Stomach (tissue), 8 donors: ENCODE measurements at regions not wholly inside any gene's neighbourhood (a gene's known extent, or its start where the extent isn't known, plus 50 kb on each side); places are given as distances from the start of the nearest gene placed in this dataset.

Source experiments
- DNase-seq, 2 donors: peaks; one replicate each; pipeline versions ENCODE4 v3.0.0 to v3.0.0-alpha.2; 2013 to 2019
- H3K27ac ChIP-seq, 5 donors: fragments of 200-600 bp in 4 of 5; sonication (generic) in 4 of 5; one replicate each; pipeline ENCODE4 v1.5.1; 2013 to 2019; ENCODE audit warnings: mild to moderate bottlenecking in 1 of 5, moderate library complexity in 1 of 5
- H3K27me3 ChIP-seq, 3 donors: fragments of 200-600 bp; sonication (generic); one replicate each; pipeline ENCODE4 v1.5.1; 2017 to 2019; ENCODE audit warnings: mixed run types in 1 of 3
- H3K36me3 ChIP-seq, 4 donors: fragments of 200-600 bp; sonication (generic); 1 replicate in 3 of 4; 2 replicates in 1 of 4; pipeline ENCODE4 v1.5.1; 2016 to 2019
- H3K4me1 ChIP-seq, 4 donors: fragments of 200-600 bp; sonication (generic); one replicate each; pipeline ENCODE4 v1.5.1; 2016 to 2019
- H3K4me3 ChIP-seq, 4 donors: fragments of 200-600 bp; sonication (generic) in 3 of 4; one replicate each; pipeline ENCODE4 v1.5.1; 2016 to 2019; ENCODE audit warnings: mild to moderate bottlenecking in 1 of 4
- H3K9me3 ChIP-seq, 4 donors: fragments of 200-600 bp; sonication (generic); one replicate each; pipeline ENCODE4 v1.5.1; 2016 to 2019
- CTCF ChIP-seq, 7 experiments: fragments of 450-650 bp in 4 of 7; fragments of 200-600 bp in 3 of 7; sonication (generic) in 3 of 7; IDR thresholded peaks; one replicate each; pipeline ENCODE4 v1.5.1; 2016 to 2019; ENCODE audit warnings: antibody characterized with exemption in 7 of 7, control low read depth in 2 of 7, mild to moderate bottlenecking in 1 of 7
- EP300 ChIP-seq: sonication (generic); formaldehyde crosslinking; IDR thresholded peaks from one replicate; pipeline ENCODE4 v1.6.1; 2017; ENCODE audit warnings: antibody characterized with exemption
- POLR2A ChIP-seq, 4 donors: fragments of 450-650 bp; IDR thresholded peaks; one replicate each; pipeline ENCODE4 v1.6.1; 2016; ENCODE audit warnings: antibody characterized with exemption in 4 of 4, control low read depth in 2 of 4, mild to moderate bottlenecking in 1 of 4, moderate library complexity in 1 of 4
- POLR2AphosphoS5 ChIP-seq, 3 donors: sonication (generic); formaldehyde crosslinking; IDR thresholded peaks; one replicate each; pipeline ENCODE4 v1.6.1; 2016; ENCODE audit warnings: antibody characterized with exemption in 3 of 3
- WGBS, 5 donors: extraction: QIAGEN DNeasy Blood & Tissue Kit in 3 of 5; methylation state at CpG; one replicate each; pipeline versions ENCODE4 v1.1.5 to v1.1.7; 2013 to 2018; 5-methylcytosine and 5-hydroxymethylcytosine counted together
- intact Hi-C: fragments of 100-400 bp; cut with DNase I; formaldehyde crosslinking; loops from one replicate; pipeline ENCODE4 v1.15.1; 2023; ENCODE audit warnings: low total_unique reads
- donor health status: healthy with polysubstance abuse.
- donor health status: Bipolar disorder and iron deficiency.
- donor health status: healthy.

DNA sequence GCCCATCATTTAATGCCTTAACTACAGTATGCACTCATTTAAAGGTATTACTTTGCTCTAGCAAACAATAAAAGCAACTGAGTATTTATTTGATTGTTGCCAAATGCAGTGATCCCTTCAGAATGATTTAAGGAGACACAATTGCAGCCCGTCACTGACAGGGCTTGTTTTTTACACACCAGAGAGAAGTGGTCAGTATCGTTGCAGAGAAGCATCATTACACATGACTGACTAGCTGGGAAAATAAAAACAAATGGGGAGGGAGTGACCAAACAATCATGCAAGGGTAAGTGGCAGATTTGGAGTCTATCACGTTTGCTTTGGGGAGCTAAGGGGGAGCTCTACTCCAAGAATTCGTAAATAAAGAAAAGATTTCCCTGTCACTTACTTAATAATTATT is 1685.3 kb upstream of the TENM3 start:
- WGBS, 5 donors = 47 to 64% (median 54%) methylated on average over 4 of the region's 4 CpGs
- no peak overlapping the region for H3K27ac ChIP-seq
- DNase-seq = no peak
- intact Hi-C loops = no loop called here
- H3K4me1 ChIP-seq = no peaks in the 10 kb centered on the region
- H3K27me3 ChIP-seq = no peaks in the 10 kb centered on the region
- TF ChIP-seq EP300 = no peak
- TF ChIP-seq POLR2AphosphoS5 (IDR thresholded peaks at IDR 0.05) = no peak
- TF ChIP-seq POLR2A (IDR thresholded peaks at IDR 0.05) = no peak
- TF ChIP-seq CTCF (IDR thresholded peaks at IDR 0.05) = no peak
- H3K36me3 ChIP-seq = no peaks in the 10 kb centered on the region
- H3K4me3 ChIP-seq = no peak overlapping the region
- no peaks in the 10 kb centered on the region for H3K9me3 ChIP-seq

GRCh38 chr4:180558427-180558826 is 1684.8 kb upstream of the TENM3 start:
- WGBS, 5 donors = 45 to 63% (median 57%) methylated on average over 7 of the region's 7 CpGs
- TF ChIP-seq CTCF (IDR thresholded peaks at IDR 0.05) = no peak
- no peak for TF ChIP-seq POLR2AphosphoS5 (IDR thresholded peaks at IDR 0.05)
- no peak overlapping the region for H3K4me3 ChIP-seq
- H3K27ac ChIP-seq = no peak overlapping the region
- DNase-seq = no peak
- H3K36me3 ChIP-seq = no peaks in the 10 kb centered on the region
- H3K4me1 ChIP-seq = no peaks in the 10 kb centered on the region
- no peaks in the 10 kb centered on the region for H3K27me3 ChIP-seq
- no peaks in the 10 kb centered on the region for H3K9me3 ChIP-seq
- intact Hi-C loops = no loop called here

GRCh38 chr4:180560896-180561295 is 1682.3 kb upstream of the TENM3 start:
- no peaks in the 10 kb centered on the region for H3K9me3 ChIP-seq
- TF ChIP-seq POLR2A (IDR thresholded peaks at IDR 0.05) (no peak), EP300 (no peak), CTCF (IDR thresholded peaks at IDR 0.05) (no peak), POLR2AphosphoS5 (IDR thresholded peaks at IDR 0.05) (no peak)
- H3K36me3 ChIP-seq = no peaks in the 10 kb centered on the region
- 41 to 60% (median 55%) methylated on average over 2 of the region's 2 CpGs for WGBS, 5 donors
- no peak for DNase-seq
- H3K4me3 ChIP-seq = no peak overlapping the region
- intact Hi-C loops = no loop called here
- no peaks in the 10 kb centered on the region for H3K27me3 ChIP-seq
- no peaks in the 10 kb centered on the region for H3K4me1 ChIP-seq
- H3K27ac ChIP-seq = no peak overlapping the region

DNA sequence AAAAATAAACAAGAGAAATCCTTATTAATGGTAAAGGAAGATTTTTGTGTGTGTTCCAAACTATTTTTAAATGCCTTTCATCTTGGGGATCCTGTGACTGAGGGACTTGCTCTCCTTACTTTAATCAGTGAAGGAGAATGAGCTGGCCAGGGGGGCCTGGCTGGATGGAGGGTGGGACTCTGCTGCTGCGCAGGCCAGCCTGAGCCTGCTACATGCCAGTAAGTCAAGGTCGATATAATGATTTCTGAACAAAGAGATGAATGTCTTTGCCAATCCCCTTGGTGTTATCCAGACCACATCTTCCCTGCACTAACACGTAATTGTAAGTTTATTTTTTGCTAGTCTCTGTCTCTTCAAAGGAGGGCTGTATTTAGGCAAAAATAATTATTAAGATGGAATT is 1679.2 kb upstream of the TENM3 start:
- no peak overlapping the region for H3K27ac ChIP-seq
- DNase-seq = peak in 1 of 2 donors; percentile 7
- no peaks in the 10 kb centered on the region for H3K4me1 ChIP-seq
- intact Hi-C loops = no loop called here
- H3K4me3 ChIP-seq = no peak overlapping the region
- no peaks in the 10 kb centered on the region for H3K9me3 ChIP-seq
- 54 to 68% (median 60%) methylated on average over 3 of the region's 3 CpGs for WGBS, 5 donors
- H3K36me3 ChIP-seq = no peaks in the 10 kb centered on the region
- no peaks in the 10 kb centered on the region for H3K27me3 ChIP-seq
- TF ChIP-seq POLR2A (IDR thresholded peaks at IDR 0.05) (no peak), POLR2AphosphoS5 (IDR thresholded peaks at IDR 0.05) (no peak), EP300 (no peak), CTCF (IDR thresholded peaks at IDR 0.05) (no peak)
